Tibial nerve (tissue), 4 donors: ENCODE measurements at regions not wholly inside any gene's neighbourhood (a gene's known extent, or its start where the extent isn't known, plus 50 kb on each side); places are given as distances from the start of the nearest gene placed in this dataset.

ENCODE experiments used
- DNase-seq, 2 donors: peaks; one replicate each; pipeline ENCODE4 v3.0.0-alpha.2; 2019; ENCODE audit warnings: low spot score in 2 of 2
- H3K27ac ChIP-seq, 4 donors: fragments of 200-600 bp; sonication (generic) in 3 of 4; one replicate each; pipeline ENCODE4 v1.5.1; 2017 to 2019; ENCODE audit warnings: mild to moderate bottlenecking in 1 of 4
- H3K27me3 ChIP-seq, 2 donors: fragments of 200-600 bp; sonication (generic) in 1 of 2; one replicate each; pipeline versions ENCODE4 v1.5.1 to v1.6.0; 2017 to 2019
- H3K36me3 ChIP-seq, 3 donors: fragments of 200-600 bp; sonication (generic); one replicate each; pipeline ENCODE4 v1.5.1; 2018 to 2019
- H3K4me1 ChIP-seq, 4 donors: fragments of 200-600 bp; sonication (generic) in 3 of 4; one replicate each; pipeline ENCODE4 v1.5.1; 2017 to 2019
- H3K4me3 ChIP-seq, 4 donors: fragments of 200-600 bp; sonication (generic) in 3 of 4; one replicate each; pipeline ENCODE4 v1.5.1; 2017 to 2019; ENCODE audit warnings: mild to moderate bottlenecking in 1 of 4, moderate library complexity in 1 of 4
- H3K9me3 ChIP-seq, 4 donors: fragments of 200-600 bp; sonication (generic) in 3 of 4; one replicate each; pipeline ENCODE4 v1.5.1; 2017 to 2019
- EP300 ChIP-seq, 2 donors: sonication (generic); formaldehyde crosslinking; IDR thresholded peaks; one replicate each; pipeline ENCODE4 v1.6.1; 2017; ENCODE audit warnings: antibody characterized with exemption in 2 of 2, mild to moderate bottlenecking in 1 of 2
- POLR2A ChIP-seq, 2 donors: fragments of 450-650 bp; IDR thresholded peaks; one replicate each; pipeline ENCODE4 v1.6.1; 2017; ENCODE audit warnings: antibody characterized with exemption in 2 of 2, mild to moderate bottlenecking in 2 of 2, moderate library complexity in 2 of 2
- WGBS, 2 donors: methylation state at CpG; one replicate each; pipeline ENCODE4 v1.1.5; 2018; 5-methylcytosine and 5-hydroxymethylcytosine counted together
- TF ChIP-seq, protein P1 (sequence below), 5 experiments: fragments of 200-600 bp in 3 of 5; fragments of 450-650 bp in 2 of 5; sonication (generic) in 3 of 5; IDR thresholded peaks; one replicate each; pipeline ENCODE4 v1.5.1; 2016 to 2019; ENCODE audit warnings: antibody characterized with exemption in 5 of 5, mild to moderate bottlenecking in 3 of 5, moderate library complexity in 2 of 5

DNA sequence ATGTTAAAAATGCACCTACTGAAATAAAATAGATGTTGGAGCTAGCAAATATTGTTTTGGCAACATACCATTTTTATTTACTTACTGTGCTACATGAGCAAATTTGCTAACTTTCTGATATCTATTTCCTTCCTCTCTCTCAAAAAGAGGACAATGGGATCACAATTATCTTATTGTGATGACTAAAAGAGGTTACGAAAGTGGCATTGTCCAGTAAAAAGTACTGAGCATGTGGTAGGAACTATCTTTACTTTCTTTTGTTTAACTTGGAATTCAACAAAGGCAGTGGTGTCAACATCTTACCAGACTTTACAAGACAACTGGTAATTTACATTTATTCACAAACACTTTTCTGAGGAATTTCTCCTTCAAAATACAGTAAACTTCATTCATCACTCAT lies 1542.6 kb upstream of the CDH8 start:
- no peaks in the 10 kb centered on the region for H3K4me1 ChIP-seq

DNA sequence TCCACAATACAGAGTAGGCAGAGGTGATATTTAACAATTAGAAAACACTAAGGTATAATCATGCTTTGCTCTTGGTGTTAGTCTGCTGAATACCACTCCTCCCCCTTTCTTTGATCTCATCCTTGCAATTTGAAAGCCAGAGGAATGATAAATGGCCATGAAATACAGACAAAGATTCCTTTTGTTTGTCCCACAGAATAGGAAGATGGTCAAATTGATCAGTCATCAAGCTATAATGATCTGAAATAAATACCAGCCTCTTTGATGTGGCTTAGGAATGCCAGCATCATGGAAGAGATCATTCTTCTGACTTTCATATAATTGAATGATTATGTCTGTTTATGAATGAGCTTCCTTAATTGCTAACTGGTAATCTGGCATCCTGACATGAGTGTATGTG lies 1541.7 kb upstream of the CDH8 start:
- no peak for DNase-seq
- H3K27ac ChIP-seq = no peak overlapping the region
- no peak overlapping the region for H3K4me3 ChIP-seq
- TF ChIP-seq, protein P1, sequence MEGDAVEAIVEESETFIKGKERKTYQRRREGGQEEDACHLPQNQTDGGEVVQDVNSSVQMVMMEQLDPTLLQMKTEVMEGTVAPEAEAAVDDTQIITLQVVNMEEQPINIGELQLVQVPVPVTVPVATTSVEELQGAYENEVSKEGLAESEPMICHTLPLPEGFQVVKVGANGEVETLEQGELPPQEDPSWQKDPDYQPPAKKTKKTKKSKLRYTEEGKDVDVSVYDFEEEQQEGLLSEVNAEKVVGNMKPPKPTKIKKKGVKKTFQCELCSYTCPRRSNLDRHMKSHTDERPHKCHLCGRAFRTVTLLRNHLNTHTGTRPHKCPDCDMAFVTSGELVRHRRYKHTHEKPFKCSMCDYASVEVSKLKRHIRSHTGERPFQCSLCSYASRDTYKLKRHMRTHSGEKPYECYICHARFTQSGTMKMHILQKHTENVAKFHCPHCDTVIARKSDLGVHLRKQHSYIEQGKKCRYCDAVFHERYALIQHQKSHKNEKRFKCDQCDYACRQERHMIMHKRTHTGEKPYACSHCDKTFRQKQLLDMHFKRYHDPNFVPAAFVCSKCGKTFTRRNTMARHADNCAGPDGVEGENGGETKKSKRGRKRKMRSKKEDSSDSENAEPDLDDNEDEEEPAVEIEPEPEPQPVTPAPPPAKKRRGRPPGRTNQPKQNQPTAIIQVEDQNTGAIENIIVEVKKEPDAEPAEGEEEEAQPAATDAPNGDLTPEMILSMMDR (IDR thresholded peaks at IDR 0.05) = no peak
- H3K36me3 ChIP-seq = no peaks in the 10 kb centered on the region
- no peaks in the 10 kb centered on the region for H3K4me1 ChIP-seq
- no peaks in the 10 kb centered on the region for H3K27me3 ChIP-seq
- no peaks in the 10 kb centered on the region for H3K9me3 ChIP-seq

More for the DNA sequence above, 1542.6 kb upstream of the CDH8 start:
- Histone ChIP-seq H3K27me3 (no peaks in the 10 kb centered on the region), H3K27ac (no peak overlapping the region), H3K9me3 (no peaks in the 10 kb centered on the region), H3K4me3 (no peak overlapping the region), H3K36me3 (no peaks in the 10 kb centered on the region)
- WGBS, 2 donors = 67 to 83% methylated on average over 1 of the region's 1 CpG
- no peak for DNase-seq
- TF ChIP-seq EP300 (IDR thresholded peaks at IDR 0.05) (no peak), POLR2A (IDR thresholded peaks at IDR 0.05) (no peak)
- TF ChIP-seq, protein P1 (IDR thresholded peaks at IDR 0.05) = no peak

DNA sequence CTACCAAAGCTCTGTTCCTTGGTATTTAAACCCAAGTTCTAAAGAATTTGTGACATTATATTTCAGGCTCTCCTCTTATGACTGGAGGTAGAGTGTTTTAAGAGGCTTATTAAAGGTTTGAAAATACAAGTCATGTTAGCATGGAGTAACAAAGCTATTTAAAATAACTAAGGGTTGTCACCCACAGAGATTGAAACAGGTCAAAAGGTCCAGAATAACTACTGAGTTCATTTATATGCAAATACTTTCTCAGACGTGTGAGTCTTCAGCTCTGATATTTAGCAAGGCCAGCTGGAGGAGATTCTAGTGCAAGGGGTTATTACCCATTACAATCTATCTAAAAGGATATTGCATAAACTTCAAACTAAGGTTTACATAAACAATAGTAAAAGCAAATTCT lies 1538.8 kb upstream of the CDH8 start:
- no peaks in the 10 kb centered on the region for H3K36me3 ChIP-seq
- H3K4me3 ChIP-seq = no peak overlapping the region
- no peak for TF ChIP-seq POLR2A (IDR thresholded peaks at IDR 0.05)
- TF ChIP-seq, protein P1 (IDR thresholded peaks at IDR 0.05) = no peak
- H3K27ac ChIP-seq = no peak overlapping the region
- H3K4me1 ChIP-seq = no peaks in the 10 kb centered on the region
- H3K27me3 ChIP-seq = no peaks in the 10 kb centered on the region
- no peaks in the 10 kb centered on the region for H3K9me3 ChIP-seq
- DNase-seq = no peak
- WGBS, 2 donors = 30 to 47% methylated on average over 1 of the region's 1 CpG

DNA sequence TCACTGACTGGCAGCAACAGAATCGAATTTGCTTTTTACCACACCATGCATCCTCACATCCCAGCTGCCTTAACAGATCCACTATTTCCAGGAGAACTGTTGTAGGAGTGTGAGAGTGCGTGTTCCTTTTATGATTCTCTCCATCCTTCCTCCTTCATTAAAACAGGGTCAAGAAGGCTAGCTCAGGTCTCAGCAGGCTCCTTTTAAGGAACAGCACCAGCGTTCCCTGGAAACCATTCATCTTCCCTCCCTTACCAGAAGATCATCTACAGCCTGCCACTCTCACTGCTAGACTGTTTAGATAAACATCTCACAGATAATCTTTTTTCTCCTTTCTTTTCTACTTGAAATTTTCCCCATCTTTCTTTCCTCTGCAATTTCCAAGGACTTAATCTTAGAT lies 1531.9 kb upstream of the CDH8 start:
- Histone ChIP-seq H3K4me3 (no peak overlapping the region), H3K27ac (no peak overlapping the region), H3K27me3 (no peaks in the 10 kb centered on the region), H3K9me3 (no peaks in the 10 kb centered on the region), H3K4me1 (no peaks in the 10 kb centered on the region), H3K36me3 (no peaks in the 10 kb centered on the region)
- DNase-seq = no peak
- no peak for TF ChIP-seq POLR2A (IDR thresholded peaks at IDR 0.05)
- TF ChIP-seq EP300 (IDR thresholded peaks at IDR 0.05) = no peak
- TF ChIP-seq, protein P1 (IDR thresholded peaks at IDR 0.05) = no peak
- 35 to 49% methylated on average over 3 of the region's 3 CpGs for WGBS, 2 donors

- Histone ChIP-seq H3K4me3 (no peak overlapping the region), H3K4me1 (no peaks in the 10 kb centered on the region), H3K36me3 (no peaks in the 10 kb centered on the region), H3K9me3 (peaks cover 0 to 8% (median 0%) of the 10 kb centered on the region in 4 donors), H3K27me3 (no peaks in the 10 kb centered on the region), H3K27ac (no peak overlapping the region)
- TF ChIP-seq, protein P1 (IDR thresholded peaks at IDR 0.05) = no peak
- no peak for TF ChIP-seq EP300 (IDR thresholded peaks at IDR 0.05)
- no peak for TF ChIP-seq POLR2A (IDR thresholded peaks at IDR 0.05)
- DNase-seq = no peak
- WGBS, 2 donors = 70 to 84% methylated on average over 1 of the region's 1 CpG
These were observed 1527.7 kb upstream of the CDH8 start for GRCh38 chr16:63563819-63564505.
